ENCODE measurements at regions not wholly inside any gene's neighbourhood (a gene's known extent, or its start where the extent isn't known, plus 50 kb on each side); places are given as distances from the start of the nearest gene placed in this dataset.

- no peak overlapping the region for H3K27ac ChIP-seq (ENCODE audit: control insufficient read depth, insufficient read depth)
- ChIA-PET POLR2A (no interaction called here), RAD21 (ENCODE audit: unreplicated experiment) (no interaction called here), CTCF (interaction anchor here (0.7 kb wide), 2 partner anchors 52 to 99 kb away, joined by 3 to 5 read pairs; no protein-coding TSS in a partner anchor), SMC1A (ENCODE audit: uncharacterized antibody, unreplicated experiment) (no interaction called here)
- 47% methylated on average over 2 of the region's 2 CpGs for WGBS (ENCODE audit: insufficient coverage, insufficient replicate concordance, low lambda C conversion rate, missing lambda C conversion rate)
- no peaks in the 10 kb centered on the region; the same call in 2 of the 3 replicates for H3K9me3 ChIP-seq (replicated peaks; ENCODE audit: control insufficient read depth, insufficient read depth, low read length)
- ATAC-seq (no peak), DNase-seq (ENCODE audit: low read depth, low spot score) (no peak), FAIRE-seq (no peak)
- no peak overlapping the region for H2AFZ ChIP-seq (ENCODE audit: control insufficient read depth, low read depth, low read length)
- no peaks in the 10 kb centered on the region for H3K4me1 ChIP-seq (ENCODE audit: control insufficient read depth, insufficient read depth, low read length)
- in situ Hi-C loops (cut with MboI), result no loop called here
- no peak overlapping the region for H3K9ac ChIP-seq (ENCODE audit: control insufficient read depth, insufficient read depth, low read length)
- no peak overlapping the region for H3K4me2 ChIP-seq (ENCODE audit: control insufficient read depth, insufficient read depth)
- BruUV-seq (replicated peaks), result no TSS peak
- TF ChIP-seq NR2C1 (IDR thresholded peaks at IDR 0.05) (no peak), RAD21 (IDR thresholded peaks at IDR 0.05; ENCODE audit: insufficient read depth, low read depth, low read length) (no peak), CEBPB (IDR thresholded peaks at IDR 0.05; ENCODE audit: borderline replicate concordance in 1 of 2, low read depth in 2 of 2, low read length in 2 of 2) (no peak), EZH2 (IDR thresholded peaks at IDR 0.05; ENCODE audit: borderline replicate concordance, control insufficient read depth, low read depth, low read length) (no peak), ZBTB4 (CRISPR knock-in tag; IDR thresholded peaks at IDR 0.05) (no peak)
- TF ChIP-seq, protein P1, sequence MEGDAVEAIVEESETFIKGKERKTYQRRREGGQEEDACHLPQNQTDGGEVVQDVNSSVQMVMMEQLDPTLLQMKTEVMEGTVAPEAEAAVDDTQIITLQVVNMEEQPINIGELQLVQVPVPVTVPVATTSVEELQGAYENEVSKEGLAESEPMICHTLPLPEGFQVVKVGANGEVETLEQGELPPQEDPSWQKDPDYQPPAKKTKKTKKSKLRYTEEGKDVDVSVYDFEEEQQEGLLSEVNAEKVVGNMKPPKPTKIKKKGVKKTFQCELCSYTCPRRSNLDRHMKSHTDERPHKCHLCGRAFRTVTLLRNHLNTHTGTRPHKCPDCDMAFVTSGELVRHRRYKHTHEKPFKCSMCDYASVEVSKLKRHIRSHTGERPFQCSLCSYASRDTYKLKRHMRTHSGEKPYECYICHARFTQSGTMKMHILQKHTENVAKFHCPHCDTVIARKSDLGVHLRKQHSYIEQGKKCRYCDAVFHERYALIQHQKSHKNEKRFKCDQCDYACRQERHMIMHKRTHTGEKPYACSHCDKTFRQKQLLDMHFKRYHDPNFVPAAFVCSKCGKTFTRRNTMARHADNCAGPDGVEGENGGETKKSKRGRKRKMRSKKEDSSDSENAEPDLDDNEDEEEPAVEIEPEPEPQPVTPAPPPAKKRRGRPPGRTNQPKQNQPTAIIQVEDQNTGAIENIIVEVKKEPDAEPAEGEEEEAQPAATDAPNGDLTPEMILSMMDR (IDR thresholded peaks at IDR 0.05 in 2 of 3, conservative IDR thresholded peaks at IDR 0.05 in 1 of 3; ENCODE audit: control insufficient read depth in 2 of 3, extremely low read depth in 1 of 3, insufficient read depth in 1 of 3, low read depth in 3 of 3, low read length in 3 of 3), result no peak
- no peaks in the 10 kb centered on the region for H4K20me1 ChIP-seq (ENCODE audit: control insufficient read depth, insufficient read depth)
- no peaks in the 10 kb centered on the region for H3K36me3 ChIP-seq (ENCODE audit: control insufficient read depth in 2 of 2, insufficient read depth in 2 of 2, low read length in 1 of 2)
- H3K27me3 ChIP-seq (replicated peaks in 1 of 2; ENCODE audit: control insufficient read depth in 2 of 2, insufficient read depth in 2 of 2, low read length in 1 of 2), result no peaks in the 10 kb centered on the region
- intact Hi-C loops (cut with micrococcal nuclease; ENCODE audit: unreplicated experiment), result no loop called here
- no peak overlapping the region for H3K4me3 ChIP-seq
- H3K79me2 ChIP-seq (ENCODE audit: control insufficient read depth, insufficient read depth, low read length), result no peaks in the 10 kb centered on the region
Observed at GRCh38 chr3:153753035-153753434, 368.2 kb upstream of the ARHGEF26 start.

Data from GM12878 (cell line).